Globus pallidus (tissue), 1 donor: ENCODE measurements at regions not wholly inside any gene's neighbourhood (a gene's known extent, or its start where the extent isn't known, plus 50 kb on each side); places are given as distances from the start of the nearest gene placed in this dataset.

Experiments used
- DNase-seq: peaks from one replicate; pipeline ENCODE4 v3.0.0-alpha.2; 2015; ENCODE audit warnings: low spot score

DNA sequence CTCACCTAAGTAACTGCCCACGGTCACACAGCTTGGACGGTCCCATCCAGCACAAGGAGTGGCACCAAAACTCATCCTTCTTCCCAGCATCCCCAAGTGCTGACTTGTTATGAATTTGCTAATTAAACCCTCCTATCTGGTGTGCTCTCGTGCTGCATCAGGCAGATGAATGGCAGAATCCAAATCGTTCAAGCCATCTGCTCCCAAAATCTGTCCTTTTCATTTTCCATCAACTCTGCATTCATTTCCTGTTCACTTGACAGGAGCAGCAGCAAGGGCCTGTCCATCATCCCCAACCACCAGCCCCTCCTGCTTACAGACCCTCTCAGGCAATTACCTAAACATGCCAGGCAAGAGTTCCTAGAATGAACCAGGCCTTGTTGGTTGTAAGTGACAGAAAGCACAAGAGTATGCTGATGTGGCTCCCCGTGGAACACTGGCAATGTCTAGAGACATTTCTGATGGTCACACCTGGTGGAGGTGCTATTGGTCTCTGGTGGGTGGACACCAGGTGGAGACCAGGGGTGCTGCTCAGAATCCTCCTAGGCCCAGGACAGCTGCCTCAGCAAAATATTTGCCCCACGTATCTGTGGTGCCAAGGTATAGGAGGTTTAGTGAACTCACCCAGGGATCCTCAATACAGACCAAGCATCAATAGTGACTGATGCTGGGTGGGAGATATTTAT is 832.5 kb downstream of the TBC1D22A start:
- no peak for DNase-seq

DNA sequence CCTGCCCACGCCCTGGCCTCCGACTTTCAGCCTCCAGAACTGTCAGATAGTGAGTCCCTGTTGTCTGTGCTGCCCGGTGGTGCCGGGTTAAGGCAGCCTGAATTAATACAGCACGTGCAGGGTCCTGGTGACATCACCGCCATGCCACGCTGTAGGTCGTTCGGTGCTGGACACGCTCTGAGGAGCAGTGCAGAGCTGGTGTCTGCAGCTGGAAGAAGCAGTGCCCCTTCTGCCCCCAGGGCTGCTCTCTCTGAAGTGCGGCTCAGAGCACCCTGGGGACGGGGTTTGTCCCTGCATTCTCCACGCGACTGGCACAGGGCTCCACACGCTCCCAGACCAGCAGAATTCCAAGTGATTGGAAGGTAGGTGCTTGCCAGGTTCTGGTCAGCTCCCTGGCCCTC is 831.5 kb downstream of the TBC1D22A start:
- DNase-seq = no peak

DNA sequence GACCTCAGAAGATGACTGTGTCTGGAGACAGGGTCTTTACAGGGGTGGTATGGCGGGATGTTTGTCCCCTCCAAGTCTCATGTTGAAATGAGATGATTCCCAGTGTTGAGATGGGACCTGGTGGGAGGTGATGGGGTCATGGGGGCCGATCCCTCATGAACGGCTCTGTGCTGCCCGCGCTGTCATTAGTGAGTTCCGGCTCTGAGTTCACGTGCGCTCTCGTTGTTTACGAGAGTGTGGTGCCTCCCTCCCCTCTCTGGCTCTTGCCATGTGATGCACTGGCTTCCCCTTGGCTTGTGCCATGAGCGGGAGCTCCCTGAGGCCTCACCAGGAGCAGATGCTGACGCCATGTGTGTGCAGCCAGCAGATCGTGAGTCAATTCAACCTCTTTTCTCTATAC is 830.8 kb downstream of the TBC1D22A start:
- no peak for DNase-seq

DNA sequence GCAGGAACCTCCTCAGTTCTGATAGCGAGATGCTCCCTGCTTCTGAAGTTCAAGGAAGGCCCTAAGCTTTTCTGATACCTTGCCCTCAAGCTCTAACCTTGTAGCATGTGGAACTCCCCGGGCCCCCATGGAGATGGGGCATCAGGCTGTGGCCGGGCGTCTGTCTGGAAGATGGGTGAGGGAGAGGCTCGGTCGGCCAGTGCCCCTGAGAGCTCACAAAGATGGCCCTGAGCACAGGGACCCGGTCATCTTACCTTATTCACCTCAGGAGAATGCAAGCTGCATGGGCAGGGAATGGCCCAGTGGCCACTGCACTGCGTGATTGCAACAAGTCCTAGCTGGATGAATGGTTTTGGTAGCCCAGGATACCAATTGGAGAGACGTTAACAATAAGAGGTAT is 830.3 kb downstream of the TBC1D22A start:
- DNase-seq = no peak

DNA sequence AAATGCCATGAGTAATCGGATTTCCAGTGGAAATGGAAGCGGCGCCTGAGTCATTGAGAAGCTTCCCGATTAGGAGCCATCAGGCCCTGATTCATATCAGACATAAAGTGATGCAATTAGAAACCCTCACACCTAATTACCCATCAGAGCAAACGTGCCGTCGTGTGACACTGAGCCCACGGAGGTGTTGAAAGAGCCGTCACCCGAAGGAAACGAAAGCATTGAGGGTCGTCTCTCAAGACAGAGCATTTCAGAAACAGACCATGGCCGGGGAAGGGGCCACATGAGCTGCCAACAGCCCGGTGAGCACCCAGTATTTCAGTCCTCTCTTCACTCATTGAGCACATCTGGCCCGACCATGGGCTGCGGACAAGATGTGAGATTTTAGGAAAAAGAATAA is 829.3 kb downstream of the TBC1D22A start:
- DNase-seq = no peak

DNA sequence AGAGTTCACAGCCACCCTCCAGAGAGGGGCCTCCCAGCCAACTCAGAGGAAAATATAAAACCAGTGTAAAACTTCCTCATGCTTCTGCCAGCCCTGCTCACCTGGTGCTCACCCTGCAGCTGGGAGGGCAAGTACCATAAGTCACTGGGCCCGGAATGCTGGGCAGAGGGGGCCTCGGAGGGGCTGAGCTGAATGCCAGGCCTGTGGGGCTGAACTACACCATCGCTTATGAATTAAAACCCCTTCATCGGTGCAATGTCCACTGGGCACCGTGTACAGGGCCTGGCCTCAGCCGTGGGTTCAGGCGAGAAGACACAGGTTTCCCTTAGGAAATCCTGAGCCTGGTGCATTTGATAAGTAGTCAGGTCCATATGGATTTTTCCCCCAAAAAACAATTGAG is 828.6 kb downstream of the TBC1D22A start:
- DNase-seq = no peak

DNA sequence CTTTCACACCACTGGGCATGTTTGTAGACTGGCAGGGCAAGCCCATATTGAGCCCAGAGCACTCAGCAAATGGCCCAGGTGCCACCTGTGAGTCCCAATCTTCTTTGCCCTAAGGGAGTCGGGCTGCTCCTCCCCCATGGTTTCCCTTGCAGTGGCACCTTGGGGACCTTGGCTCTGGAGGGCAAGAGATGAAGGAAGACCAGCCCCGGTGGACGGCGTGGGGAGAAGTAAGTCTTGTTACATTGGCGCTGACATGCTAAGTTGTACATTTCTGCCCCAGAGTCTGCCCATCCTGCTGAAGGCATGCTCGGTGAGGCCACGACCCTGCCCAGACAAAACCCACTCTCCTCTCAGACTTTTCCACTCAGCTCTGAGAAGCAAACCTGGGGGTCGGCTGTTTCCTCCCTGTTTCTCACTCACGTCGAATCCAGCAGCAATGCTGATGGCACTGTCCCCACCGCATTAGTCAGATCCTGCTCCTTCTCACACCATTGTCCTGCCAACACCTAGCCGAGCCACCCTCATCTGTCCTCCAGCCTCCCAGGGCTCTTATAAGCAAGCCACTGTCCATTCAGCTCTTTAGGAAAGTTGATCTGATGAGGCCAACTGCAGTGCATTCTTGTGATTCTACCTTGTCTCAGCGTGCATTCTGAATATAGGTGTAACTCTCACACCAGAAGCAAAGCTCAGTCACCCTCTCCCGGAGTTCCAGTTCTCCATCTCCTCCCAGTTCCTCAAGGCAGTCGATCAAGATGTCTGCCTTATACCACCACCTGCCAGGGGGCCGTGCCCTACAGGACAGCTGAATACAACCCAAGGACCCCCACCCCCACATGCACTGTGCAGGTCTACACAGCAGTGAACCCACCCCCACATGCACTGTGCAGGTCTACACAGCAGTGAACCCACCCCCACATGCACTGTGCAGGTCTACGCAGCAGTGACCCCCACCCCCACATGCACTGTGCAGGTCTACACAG is 827.1 kb downstream of the TBC1D22A start:
- no peak for DNase-seq

DNA sequence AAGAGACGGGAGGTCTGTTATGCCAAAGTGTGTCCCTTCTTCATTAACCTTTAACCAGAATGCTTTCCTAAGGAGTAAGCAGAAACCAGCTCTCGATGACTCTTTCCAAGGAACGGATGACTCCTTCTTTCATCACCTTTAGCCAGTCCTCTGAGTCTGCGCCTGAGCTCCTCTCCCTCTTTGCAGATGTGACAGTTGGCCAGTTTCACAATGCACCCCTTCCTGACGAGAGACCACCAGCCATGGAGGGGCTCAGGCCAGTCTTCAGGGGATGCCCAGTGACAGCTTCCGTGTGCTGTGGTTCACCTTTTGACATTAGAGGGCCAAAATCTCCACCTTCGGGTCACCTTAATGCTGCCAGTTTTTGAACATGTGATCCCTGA is 826.1 kb downstream of the TBC1D22A start:
- no peak for DNase-seq

DNA sequence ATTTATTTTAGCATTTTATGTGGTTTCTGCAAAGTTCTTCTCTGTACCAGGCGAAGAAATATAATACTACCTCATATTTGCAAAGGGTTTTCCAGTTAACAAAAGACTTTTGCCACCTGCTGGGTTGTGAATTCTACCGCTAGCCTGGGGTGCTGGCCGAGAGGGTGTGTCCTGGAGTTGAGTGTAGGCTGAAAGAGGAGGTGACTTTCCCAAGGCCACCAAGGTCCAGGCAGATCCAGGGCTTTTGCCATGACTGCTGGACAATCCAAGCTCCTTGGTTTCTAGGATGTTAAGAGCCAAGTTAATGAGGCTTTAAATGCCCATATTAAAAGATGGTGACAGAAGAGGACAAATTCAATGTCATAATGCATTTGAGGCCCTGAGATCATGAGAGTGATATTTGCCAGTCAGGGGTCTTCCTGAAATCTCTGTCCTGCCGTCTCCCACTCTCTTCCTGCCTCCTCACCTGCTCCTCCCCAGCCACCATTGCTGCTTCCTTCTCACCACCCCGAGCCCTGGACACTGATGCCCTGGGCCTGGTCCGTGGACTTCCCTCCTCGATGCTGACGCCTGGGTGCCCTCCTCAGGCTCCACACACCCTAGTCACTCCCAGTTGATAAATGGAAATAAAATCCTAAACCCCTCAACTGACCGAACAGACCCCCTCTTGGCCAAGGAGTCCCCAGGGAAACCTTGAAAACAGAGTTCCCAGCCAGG is 825.6 kb downstream of the TBC1D22A start:
- no peak for DNase-seq

DNA sequence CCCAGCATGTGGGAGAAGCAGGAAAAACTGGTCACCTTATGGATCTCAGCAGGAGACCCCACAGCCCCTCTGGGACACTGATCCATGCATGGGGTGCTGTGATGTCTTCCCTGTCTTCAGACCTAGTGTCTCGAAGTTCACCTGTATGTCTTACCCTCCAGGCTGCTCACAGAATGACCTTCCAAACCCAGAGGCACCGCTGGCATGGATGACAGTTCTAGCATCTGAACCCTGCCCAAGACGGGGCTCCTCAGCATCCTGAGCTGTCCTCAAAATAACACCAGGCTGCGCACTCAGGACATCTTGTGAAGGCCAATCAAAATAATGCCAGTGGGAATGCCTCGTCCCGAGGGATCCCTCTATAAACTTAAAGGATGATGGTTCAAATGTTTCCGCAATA is 824.9 kb downstream of the TBC1D22A start:
- no peak for DNase-seq

DNA sequence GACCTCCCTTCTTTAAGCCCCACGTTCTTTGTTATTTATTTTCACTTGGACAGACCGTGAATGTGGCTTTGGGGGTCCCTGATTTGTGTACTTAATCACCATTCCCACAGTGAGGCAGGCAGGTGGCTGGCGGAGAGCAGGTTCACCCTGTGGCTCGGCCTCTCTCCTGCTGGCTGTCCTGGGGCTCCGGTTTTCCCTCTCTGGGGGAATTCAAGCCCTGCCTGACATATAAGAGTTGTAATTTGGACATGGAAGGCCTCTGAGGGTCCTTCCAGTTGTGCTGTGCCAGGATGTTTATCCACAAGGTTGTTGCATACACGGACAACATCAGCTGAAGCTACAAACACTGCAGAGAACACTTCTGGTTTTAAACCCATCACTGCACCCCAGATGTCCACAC is 824.5 kb downstream of the TBC1D22A start:
- DNase-seq = no peak

DNA sequence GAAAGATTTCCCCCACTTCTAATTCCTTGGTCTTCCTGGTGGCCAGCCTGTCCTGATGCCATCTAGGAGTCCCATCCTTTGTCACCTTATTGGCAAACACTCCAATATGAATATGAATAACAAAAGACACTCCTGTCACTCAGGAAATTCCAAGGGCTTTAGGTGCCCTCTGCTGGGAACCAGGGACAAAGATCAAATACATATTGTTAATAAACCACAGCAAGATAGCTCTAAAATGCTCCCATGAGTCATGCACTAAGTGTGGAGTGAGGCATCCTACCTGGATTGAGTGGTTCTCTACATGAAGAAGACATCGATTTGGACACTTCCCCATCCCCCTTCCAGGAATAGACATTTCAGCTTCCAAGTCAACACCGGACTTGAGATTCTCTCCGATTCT is 823.6 kb downstream of the TBC1D22A start:
- DNase-seq = no peak

DNA sequence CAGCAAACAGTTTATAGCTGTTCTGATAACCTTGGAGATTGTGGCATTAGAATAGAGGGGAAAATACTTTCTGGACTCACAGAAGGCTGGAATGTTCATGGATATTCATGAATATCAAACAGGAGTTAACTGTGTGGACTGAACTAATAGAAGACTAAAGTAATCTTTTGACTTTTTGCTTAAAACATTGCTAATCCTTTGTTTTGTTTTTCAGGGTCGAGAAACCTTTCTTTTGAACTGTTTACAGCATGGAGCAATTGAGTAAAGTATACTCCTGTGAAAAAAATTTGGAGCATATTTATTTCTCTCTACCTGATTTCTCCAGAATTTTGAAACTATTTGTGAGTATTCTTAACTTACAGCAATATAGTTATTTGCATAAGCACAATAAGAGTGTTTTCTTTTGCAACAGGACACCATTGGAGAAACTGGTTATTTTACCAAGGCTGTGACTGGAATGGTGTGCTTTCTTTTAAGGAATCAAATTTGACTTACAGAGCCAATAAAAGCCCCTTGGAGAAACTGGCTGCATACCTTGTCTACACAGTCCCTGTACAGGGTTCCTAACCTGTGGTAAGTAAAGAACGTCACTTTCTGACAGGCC is 821.6 kb downstream of the TBC1D22A start:
- no peak for DNase-seq

DNA sequence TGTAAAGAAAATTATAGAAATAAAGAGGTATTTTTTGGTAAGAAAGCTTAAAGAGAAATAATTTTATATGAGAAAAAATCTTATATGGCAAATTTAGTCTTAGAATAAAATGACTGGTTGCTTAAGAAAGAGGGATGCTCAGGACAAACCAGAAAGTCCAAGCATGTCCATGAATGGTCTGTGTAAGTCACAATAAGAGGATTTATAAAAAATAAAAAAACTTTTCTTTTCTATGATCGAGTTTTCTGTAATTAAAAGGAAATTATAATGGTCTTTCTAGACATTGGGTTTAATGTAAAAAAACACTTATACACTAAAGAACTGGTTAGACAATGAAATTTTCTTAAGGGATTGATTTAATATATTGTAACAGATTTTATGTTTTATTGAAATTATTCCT is 819.6 kb downstream of the TBC1D22A start:
- DNase-seq = no peak

DNA sequence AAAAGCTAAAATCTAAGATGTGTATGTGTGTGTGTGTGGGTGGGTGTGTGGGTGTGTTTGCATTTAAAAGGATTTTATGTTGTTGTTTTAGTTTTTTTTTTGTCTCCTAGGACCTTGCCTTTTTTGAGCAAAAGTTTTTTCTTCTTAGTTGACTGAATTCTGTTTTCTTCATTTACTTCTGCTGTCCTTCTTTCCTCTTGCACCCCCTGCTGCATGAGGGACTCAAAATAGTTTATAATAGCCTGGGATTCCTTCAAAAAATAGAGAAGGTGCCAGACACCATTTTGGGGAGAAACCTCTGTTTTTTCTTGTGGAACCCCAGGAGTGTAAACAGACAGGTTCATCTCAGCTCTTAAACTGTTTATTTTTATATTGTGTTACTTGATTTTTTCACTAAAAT is 817.7 kb downstream of the TBC1D22A start:
- no peak for DNase-seq

DNA sequence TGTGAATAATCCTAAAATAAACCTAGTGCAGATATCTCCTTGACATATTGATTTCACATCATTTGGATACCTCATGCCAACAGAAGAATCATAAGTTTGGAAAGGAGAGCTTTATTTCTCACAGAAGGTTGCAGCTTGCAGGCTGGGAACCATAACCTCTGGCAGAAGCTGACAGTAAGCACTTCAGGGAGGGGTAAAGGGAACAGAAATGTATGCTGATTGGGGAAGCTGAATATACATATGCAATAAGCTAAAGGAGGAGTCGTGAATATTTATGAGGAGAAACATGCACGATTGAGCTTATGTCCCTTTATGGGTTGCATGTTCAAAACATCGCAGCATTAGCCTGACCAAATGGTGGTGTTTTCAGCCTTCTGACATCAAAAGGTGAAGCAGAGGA is 814.5 kb downstream of the TBC1D22A start:
- DNase-seq = no peak

DNA sequence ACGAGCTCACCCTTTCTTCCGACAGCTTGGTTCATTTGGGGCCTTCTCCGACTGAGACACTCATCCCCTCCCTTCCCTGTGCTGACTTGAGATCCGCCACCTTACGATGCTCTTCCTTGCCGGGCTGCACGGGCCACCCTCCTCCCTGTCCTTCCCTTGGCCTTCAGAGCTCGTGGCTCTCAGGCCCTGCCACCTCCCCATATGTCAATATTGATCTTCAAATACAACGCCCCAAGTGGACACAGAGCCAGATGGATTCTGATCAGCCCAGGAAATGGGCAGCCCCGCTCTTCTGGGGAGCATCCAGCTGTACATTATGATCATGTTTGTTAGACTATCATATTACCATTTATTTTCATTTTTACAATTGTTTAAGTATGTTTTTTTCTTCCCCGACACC is 812.8 kb downstream of the TBC1D22A start:
- no peak for DNase-seq

DNA sequence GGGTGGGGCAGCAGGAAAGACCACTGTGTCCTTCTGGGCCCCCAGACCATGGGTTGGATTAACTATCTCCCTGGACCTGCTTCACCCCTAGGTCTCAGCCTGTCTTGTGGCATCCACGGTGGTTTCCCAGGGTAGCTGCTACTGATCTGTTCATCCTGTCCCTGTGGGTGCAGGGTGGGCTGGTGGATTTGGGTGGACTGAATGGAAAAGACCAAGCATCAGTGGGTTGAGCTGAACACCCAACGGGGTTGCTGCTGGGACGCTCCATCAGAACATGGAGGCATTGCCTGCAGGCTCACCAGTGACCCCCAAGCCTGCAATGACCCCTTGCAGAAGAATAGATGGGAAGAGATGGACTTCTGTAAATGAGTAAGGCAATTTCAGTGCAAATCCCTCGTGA is 812.1 kb downstream of the TBC1D22A start:
- DNase-seq = no peak

DNA sequence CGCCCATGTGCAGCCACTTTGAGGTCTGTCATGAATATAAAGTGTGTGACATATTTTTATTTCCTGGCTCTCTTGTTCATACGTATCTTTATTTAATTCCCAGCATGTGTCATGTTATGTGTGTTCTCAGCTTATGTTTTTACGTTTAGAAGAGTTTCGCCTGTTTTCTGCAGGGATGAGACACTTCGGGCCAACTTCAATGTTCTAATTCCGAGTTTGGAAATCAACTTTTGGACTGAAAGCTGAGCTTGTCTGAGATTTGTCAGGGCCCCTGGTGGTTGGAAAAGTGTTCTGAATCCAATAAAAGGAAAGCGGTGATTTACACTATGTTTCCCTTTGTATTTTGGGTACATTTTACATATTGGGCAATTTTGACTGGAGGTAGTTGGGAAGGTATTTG is 810.7 kb downstream of the TBC1D22A start:
- DNase-seq = no peak

DNA sequence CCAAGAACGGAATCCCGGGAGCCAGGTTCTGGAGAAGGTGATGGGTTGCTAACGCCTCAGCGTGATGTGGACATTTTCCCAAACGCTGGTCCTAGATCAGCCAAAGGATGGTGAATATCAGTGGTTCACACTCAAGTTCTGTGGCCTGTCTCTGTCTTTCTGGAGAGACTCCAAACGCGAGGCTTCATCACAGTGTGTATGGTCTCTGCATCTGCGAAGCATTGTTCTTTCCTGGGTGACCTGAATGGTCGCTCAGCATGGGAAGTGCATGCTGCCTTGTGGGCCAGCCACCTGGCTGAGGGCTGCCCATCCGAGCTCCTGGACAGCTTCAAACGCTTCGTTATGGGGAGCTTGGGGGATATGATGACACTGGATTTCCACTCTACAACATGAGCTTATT is 810.0 kb downstream of the TBC1D22A start:
- DNase-seq = no peak

DNA sequence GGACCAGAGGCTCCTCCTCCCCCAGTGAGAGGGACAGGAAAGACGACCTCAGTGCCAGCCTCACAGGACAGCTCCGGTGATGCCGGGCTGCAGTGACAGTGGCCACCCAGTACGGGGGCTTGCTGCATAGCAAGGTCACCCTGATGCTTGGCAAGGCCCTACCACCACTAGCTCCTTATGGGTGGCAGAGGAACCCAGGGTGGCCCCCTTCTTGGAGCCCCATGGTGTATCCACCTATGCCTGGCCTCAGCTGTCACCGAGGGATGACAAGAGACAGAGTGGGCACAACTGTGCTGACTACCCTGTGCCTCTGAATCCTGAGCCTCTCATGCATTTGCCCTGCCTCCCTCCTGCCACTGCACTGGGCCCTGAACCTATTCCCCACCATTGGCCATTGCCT is 809.2 kb downstream of the TBC1D22A start:
- DNase-seq = no peak

DNA sequence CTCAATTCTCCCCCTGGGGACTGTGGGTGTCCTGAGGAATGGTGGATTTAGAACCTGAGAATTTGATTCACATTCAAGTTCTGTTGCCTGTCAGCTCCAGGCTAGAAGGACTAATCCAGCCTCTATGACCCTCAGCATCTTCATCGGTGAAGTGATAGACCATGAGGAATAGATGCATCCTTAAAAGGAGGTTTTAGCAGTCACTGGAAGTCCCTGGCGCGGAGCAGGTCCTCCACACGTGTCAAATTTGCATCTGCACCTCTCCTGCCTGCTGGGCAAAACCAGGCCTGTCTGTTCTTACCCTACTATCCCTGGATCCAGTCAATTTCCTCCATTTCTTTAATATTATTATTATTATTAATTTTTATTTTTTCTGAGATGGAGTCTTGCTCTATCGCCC is 808.4 kb downstream of the TBC1D22A start:
- DNase-seq = no peak

DNA sequence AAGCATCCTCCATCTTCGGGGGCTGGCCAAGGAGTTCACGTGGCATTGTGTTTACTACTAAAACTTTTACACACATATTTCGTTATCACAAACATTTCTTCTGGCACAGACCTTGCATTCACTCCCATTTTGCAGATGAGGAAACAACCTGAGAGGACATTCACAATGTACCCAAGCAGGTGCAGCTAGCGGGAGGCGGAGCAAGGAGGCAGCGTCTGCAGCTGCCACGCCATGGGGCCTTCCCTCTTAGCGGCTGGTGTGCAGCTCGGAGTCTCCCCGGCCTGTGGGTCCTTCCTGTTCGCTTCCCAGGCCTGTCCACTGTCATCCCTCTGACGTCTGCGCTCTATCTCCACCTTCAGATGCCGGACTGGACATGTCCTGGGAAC is 807.8 kb downstream of the TBC1D22A start:
- DNase-seq = no peak
